ENCODE measurements at regions not wholly inside any gene's neighbourhood (a gene's known extent, or its start where the extent isn't known, plus 50 kb on each side); places are given as distances from the start of the nearest gene placed in this dataset.

DNA sequence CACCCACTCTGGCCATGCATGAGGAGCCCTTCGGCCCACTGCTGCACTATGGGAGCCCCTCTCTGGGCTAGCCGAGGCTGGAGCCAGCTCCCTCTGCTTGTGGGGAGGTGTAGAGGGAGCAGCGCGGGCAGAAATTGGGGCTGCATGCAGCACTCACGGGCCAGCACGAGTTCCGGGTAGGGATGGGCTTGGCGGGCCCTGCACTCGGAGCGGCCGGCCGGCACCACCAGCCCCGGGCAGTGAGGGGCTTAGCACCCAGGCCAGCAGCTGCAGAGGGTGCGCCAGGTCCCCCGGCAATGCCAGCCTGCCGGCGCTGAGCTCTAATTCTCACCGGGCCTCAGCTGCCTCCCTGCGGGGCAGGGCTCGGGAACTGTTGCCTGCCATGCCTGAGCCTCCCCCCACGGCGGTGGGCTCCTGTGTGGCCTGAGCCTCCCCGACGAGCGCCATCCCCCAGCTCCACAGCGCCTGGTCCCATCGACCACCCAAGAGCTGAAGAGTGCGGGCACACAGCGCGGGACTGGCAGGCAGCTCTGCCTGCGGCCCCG is 209.0 kb downstream of the LTN1 start:
- H3K27me3 ChIP-seq: no peaks in the 10 kb centered on the region
- no peak overlapping the region for H3K27ac ChIP-seq
- H3K36me3 ChIP-seq: no peaks in the 10 kb centered on the region
- H3K4me3 ChIP-seq: no peak overlapping the region
- DNase-seq: no peak
- no peaks in the 10 kb centered on the region for H3K4me1 ChIP-seq
- no peaks in the 10 kb centered on the region for H3K9me3 ChIP-seq (replicated peaks)

DNA sequence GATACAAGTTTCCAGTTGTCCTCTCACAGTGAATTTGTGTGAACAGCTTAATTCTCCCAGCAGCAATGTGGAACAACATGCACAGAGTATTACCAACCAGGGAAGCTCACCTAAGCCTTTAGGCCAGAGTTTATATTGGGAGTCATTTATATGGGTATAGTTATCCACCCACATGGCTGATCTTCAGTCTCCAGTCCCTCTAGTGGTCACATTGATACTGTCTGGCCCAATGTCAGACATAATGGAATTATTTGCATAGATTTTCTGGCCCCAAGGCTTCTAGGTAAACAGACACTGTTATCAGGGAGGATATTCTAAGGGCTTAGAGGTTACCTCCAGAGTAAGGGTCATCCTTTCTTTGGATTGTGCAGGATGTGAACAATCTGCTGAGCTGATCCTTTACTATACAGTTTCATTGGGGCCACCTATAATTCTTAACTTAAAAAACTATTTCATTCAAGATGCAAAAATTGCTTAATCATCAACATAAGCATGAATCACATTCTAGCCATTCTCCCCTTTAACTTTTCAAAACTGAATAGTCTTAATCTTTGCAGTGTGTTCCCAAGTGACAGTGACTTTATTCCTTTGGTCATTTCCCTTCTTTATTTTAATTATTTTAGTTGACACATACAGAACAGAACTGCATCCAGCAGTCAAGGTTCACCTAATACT is 210.9 kb downstream of the LTN1 start:
- Histone ChIP-seq H3K36me3 (no peaks in the 10 kb centered on the region), H3K9me3 (replicated peaks) (no peaks in the 10 kb centered on the region), H3K4me1 (no peaks in the 10 kb centered on the region), H3K27me3 (no peaks in the 10 kb centered on the region), H3K27ac (no peak overlapping the region), H3K4me3 (no peak overlapping the region)
- peak in 1 of 2 experiments; percentile 42 for DNase-seq

GRCh38 chr21:28779914-28780313 is 212.8 kb downstream of the LTN1 start:
- H3K4me1 ChIP-seq: no peaks in the 10 kb centered on the region
- H3K4me3 ChIP-seq: no peak overlapping the region
- no peaks in the 10 kb centered on the region for H3K36me3 ChIP-seq
- H3K27me3 ChIP-seq: no peaks in the 10 kb centered on the region
- no peaks in the 10 kb centered on the region for H3K9me3 ChIP-seq (replicated peaks)
- DNase-seq: no peak
- no peak overlapping the region for H3K27ac ChIP-seq

- Histone ChIP-seq H3K9me3 (replicated peaks) (no peaks in the 10 kb centered on the region), H3K27me3 (no peaks in the 10 kb centered on the region), H3K27ac (no peak overlapping the region), H3K36me3 (no peaks in the 10 kb centered on the region), H3K4me1 (no peaks in the 10 kb centered on the region; the same call in 1 of the 2 replicates), H3K4me3 (no peak overlapping the region)
- DNase-seq: no peak
Observed at GRCh38 chr21:28776251-28776650, 216.4 kb downstream of the LTN1 start.

- H3K4me3 ChIP-seq: no peak overlapping the region
- no peaks in the 10 kb centered on the region for H3K36me3 ChIP-seq
- H3K4me1 ChIP-seq: no peaks in the 10 kb centered on the region; the same call in 1 of the 2 replicates
- H3K27ac ChIP-seq: no peak overlapping the region
- H3K9me3 ChIP-seq (replicated peaks): no peaks in the 10 kb centered on the region
- no peaks in the 10 kb centered on the region for H3K27me3 ChIP-seq
- DNase-seq: no peak
Observed at GRCh38 chr21:28775071-28775470, 217.6 kb downstream of the LTN1 start.

DNA sequence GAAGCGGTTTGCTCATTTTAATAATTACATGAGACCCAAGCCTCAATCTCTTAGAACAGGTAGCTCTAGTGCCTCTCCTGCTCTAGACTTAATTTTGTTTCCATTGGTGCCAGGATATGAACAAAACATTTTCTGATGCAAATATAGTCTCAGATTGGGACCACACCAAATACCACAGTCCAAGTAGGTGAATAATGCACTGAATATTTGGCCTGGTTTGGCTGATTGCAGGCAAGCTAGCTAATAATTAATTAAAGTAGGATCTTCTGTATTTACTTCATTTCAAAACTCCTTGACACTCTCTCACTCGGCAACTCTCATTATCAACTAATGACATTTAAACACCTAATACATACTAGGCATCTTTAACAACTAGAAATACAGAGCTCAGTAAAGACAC is 219.6 kb downstream of the LTN1 start:
- H3K9me3 ChIP-seq (replicated peaks): no peaks in the 10 kb centered on the region
- no peak overlapping the region for H3K4me3 ChIP-seq
- H3K36me3 ChIP-seq: no peaks in the 10 kb centered on the region
- no peak overlapping the region for H3K27ac ChIP-seq
- no peaks in the 10 kb centered on the region; the same call in 1 of the 2 replicates for H3K4me1 ChIP-seq
- no peak for DNase-seq
- H3K27me3 ChIP-seq: no peaks in the 10 kb centered on the region

- Histone ChIP-seq H3K27ac (no peak overlapping the region), H3K9me3 (replicated peaks) (no peaks in the 10 kb centered on the region), H3K27me3 (no peaks in the 10 kb centered on the region), H3K36me3 (no peaks in the 10 kb centered on the region), H3K4me1 (no peaks in the 10 kb centered on the region; the same call in 1 of the 2 replicates), H3K4me3 (no peak overlapping the region)
- peak in 1 of 2 experiments; percentile 2 for DNase-seq
Observed at GRCh38 chr21:28771790-28772501, 220.7 kb downstream of the LTN1 start.

DNA sequence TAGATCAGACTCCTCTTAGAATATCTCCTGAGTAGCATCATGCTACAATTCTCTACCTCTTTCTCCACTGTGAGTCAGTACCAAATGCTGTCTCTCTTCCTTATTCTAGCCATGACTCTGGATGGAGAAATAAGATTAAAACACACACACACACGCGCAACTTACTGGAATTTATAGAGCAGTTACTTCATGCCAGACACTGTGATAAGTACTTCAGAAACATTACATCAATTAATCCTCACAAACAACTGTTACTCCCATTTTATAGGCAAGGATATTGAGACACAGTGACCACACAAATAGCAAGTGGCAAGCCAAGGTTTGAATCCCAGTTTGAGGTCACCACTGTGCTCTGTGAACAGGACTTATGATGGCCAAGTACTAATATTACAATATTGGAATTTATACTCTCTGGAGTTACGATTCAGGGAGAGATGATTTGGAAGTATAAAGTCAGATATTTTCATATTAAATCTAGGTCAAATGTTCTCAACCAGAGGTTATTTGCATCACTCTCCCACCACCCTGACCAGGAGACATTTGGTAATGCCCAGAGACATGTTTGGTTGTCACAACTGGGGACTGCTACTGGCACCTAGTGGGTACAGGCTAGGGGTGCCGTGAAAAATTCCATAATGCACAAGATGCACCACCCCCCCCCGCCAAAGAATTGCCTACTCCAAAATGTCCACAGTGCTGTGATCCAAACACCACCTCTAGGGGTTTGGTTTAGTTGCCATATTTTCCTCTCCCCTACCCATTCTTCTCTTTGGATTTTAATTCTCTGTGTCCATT is 221.6 kb downstream of the LTN1 start:
- Histone ChIP-seq H3K36me3 (no peaks in the 10 kb centered on the region), H3K4me3 (no peak overlapping the region), H3K27ac (no peak overlapping the region), H3K27me3 (no peaks in the 10 kb centered on the region), H3K4me1 (no peaks in the 10 kb centered on the region; the same call in 1 of the 2 replicates), H3K9me3 (replicated peaks) (0 out of 2 replicates have a peak, but pooled peaks cover 5% of the 10 kb centered on the region)
- no peak for DNase-seq

DNA sequence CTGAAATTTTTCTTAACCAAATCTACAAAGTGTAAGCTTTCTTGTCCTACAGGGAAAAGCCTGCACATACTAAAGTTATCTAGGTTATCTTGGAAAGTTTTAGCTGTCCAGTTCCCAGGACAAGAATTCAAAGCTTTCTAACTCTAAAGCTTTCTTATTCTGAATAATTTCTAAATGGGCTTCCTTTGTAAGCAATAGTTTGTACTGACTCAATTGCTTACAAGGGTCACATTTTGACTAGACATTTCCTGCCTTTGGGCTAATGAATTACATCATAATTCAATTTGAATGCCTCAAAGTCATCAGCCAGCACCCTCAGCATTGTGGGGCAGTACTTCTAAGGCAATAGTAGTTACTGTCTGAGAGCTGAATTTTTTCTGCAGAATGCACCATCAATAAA is 223.0 kb downstream of the LTN1 start:
- H3K27me3 ChIP-seq: no peaks in the 10 kb centered on the region
- no peaks in the 10 kb centered on the region; the same call in 1 of the 2 replicates for H3K4me1 ChIP-seq
- no peak overlapping the region for H3K27ac ChIP-seq
- H3K36me3 ChIP-seq: no peaks in the 10 kb centered on the region
- DNase-seq: no peak
- no peak overlapping the region for H3K4me3 ChIP-seq
- peaks cover 11% of the 10 kb centered on the region; the same call in 1 of the 2 replicates for H3K9me3 ChIP-seq (replicated peaks)

DNA sequence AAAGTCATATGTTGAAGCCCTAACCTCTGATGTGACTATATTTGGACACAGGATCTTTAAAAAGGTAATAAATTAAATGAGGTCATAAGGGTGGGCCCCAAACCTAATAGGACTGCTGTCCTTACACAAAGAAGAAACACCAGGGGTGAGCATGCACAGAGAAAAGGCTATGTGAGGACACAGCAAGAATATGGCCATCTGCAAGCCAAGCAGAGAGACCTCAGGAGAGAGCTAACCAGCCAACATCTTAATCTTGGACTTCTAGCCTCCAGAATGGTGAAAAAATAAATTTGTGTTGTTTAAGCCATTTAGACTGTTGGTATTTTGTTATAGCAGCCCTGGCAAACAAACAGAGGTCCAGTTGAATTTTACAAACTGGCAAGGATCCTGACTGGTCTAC is 223.9 kb downstream of the LTN1 start:
- Histone ChIP-seq H3K4me1 (no peaks in the 10 kb centered on the region; the same call in 1 of the 2 replicates), H3K4me3 (no peak overlapping the region), H3K27me3 (no peaks in the 10 kb centered on the region), H3K27ac (no peak overlapping the region), H3K36me3 (no peaks in the 10 kb centered on the region), H3K9me3 (replicated peaks) (peaks cover 11% of the 10 kb centered on the region; the same call in 1 of the 2 replicates)
- DNase-seq: no peak

- H3K27me3 ChIP-seq: no peaks in the 10 kb centered on the region
- H3K4me1 ChIP-seq: no peaks in the 10 kb centered on the region; the same call in 1 of the 2 replicates
- H3K4me3 ChIP-seq: no peak overlapping the region
- no peak for DNase-seq
- H3K36me3 ChIP-seq: no peaks in the 10 kb centered on the region
- H3K9me3 ChIP-seq (replicated peaks): peaks cover 11% of the 10 kb centered on the region; the same call in 1 of the 2 replicates
- no peak overlapping the region for H3K27ac ChIP-seq
Observed at GRCh38 chr21:28767523-28767922, 225.2 kb downstream of the LTN1 start.

- Histone ChIP-seq H3K4me1 (no peaks in the 10 kb centered on the region), H3K27me3 (no peaks in the 10 kb centered on the region), H3K36me3 (no peaks in the 10 kb centered on the region), H3K9me3 (replicated peaks) (peaks cover 11% of the 10 kb centered on the region; the same call in 1 of the 2 replicates), H3K27ac (no peak overlapping the region), H3K4me3 (no peak overlapping the region)
- DNase-seq: no peak
Observed at GRCh38 chr21:28763809-28764418, 228.8 kb downstream of the LTN1 start.

GRCh38 chr21:28762357-28762735 is 230.3 kb downstream of the LTN1 start:
- H3K4me1 ChIP-seq: no peaks in the 10 kb centered on the region
- H3K27me3 ChIP-seq: no peaks in the 10 kb centered on the region
- H3K36me3 ChIP-seq: no peaks in the 10 kb centered on the region
- DNase-seq: no peak
- H3K9me3 ChIP-seq (replicated peaks): peaks cover 11% of the 10 kb centered on the region; the same call in 1 of the 2 replicates
- H3K27ac ChIP-seq: no peak overlapping the region
- H3K4me3 ChIP-seq: no peak overlapping the region

DNA sequence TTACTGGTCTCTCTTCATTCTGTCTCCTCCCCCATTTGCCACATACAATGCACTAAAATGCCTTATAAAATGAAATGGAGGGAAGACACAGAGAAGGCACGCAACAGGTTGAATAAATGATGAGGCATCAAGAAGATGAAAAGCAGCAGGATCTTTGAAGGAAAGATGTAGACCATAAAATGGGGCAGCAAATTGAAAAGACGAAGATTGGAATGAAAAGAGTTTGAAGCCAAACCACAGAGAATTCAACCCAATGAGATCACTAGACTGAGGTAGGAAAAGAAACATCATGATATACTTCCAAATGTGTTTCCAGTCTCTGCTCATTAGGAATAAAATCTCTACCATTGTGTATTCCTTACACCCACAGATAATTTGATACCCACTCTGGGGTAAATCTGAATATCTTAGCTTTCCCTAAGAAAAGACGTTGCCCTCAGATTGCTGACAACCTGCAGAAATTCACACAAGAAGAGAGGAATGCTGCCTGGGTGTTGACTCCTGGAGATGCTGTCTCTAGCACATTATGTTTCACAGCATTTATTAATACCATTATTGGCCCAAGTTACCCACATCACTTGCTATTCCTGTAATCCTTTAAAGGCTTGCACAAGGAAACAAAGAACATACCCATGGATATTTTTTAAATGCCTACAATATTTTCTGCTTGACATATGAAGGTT is 230.9 kb downstream of the LTN1 start:
- H3K36me3 ChIP-seq: no peaks in the 10 kb centered on the region
- H3K4me3 ChIP-seq: no peak overlapping the region
- no peak for DNase-seq
- no peak overlapping the region for H3K27ac ChIP-seq
- H3K9me3 ChIP-seq (replicated peaks): peaks cover 11% of the 10 kb centered on the region; the same call in 1 of the 2 replicates
- H3K27me3 ChIP-seq: no peaks in the 10 kb centered on the region
- H3K4me1 ChIP-seq: no peaks in the 10 kb centered on the region
